ENCODE measurements at regions not wholly inside any gene's neighbourhood (a gene's known extent, or its start where the extent isn't known, plus 50 kb on each side); places are given as distances from the start of the nearest gene placed in this dataset.

GRCh38 chr19:33962161-33962560 lies 165.5 kb downstream of the KCTD15 start:
- Mint-ChIP-seq H3K27ac (ENCODE audit: low read depth) (no peak overlapping the region), H3K27me3 (peaks cover 45% of the 10 kb centered on the region), H3K9me3 (peaks cover 6% of the 10 kb centered on the region), H3K36me3 (ENCODE audit: insufficient read depth) (no peaks in the 10 kb centered on the region), H3K4me1 (no peaks in the 10 kb centered on the region), H3K4me3 (no peak overlapping the region)
- no peak for DNase-seq (ENCODE audit: low spot score in 2 of 2)
- no peak for ATAC-seq (replicated peaks; ENCODE audit: extremely low read depth, poor library complexity, severe bottlenecking)

- Mint-ChIP-seq H3K36me3 (ENCODE audit: insufficient read depth) (no peaks in the 10 kb centered on the region), H3K27ac (ENCODE audit: low read depth) (no peak overlapping the region), H3K27me3 (peaks cover 42% of the 10 kb centered on the region), H3K9me3 (peaks cover 7% of the 10 kb centered on the region), H3K4me3 (no peak overlapping the region), H3K4me1 (no peaks in the 10 kb centered on the region)
- no peak for DNase-seq (ENCODE audit: low spot score in 2 of 2)
- ATAC-seq (replicated peaks; ENCODE audit: extremely low read depth, poor library complexity, severe bottlenecking) = no peak
These were observed 166.8 kb downstream of the KCTD15 start for GRCh38 chr19:33963514-33963913.

- no peaks in the 10 kb centered on the region for H3K36me3 Mint-ChIP-seq (ENCODE audit: insufficient read depth)
- H3K9me3 Mint-ChIP-seq = peaks cover 26% of the 10 kb centered on the region
- no peak overlapping the region for H3K27ac Mint-ChIP-seq (ENCODE audit: low read depth)
- ATAC-seq (replicated peaks; ENCODE audit: extremely low read depth, poor library complexity, severe bottlenecking) = no peak
- H3K27me3 Mint-ChIP-seq = peaks cover 56% of the 10 kb centered on the region
- H3K4me1 Mint-ChIP-seq = no peaks in the 10 kb centered on the region
- no peak overlapping the region for H3K4me3 Mint-ChIP-seq
- no peak for DNase-seq (ENCODE audit: low spot score in 2 of 2)
These were observed 174.4 kb downstream of the KCTD15 start for GRCh38 chr19:33971073-33971472.

GRCh38 chr19:33977756-33978685 lies 181.4 kb downstream of the KCTD15 start:
- no peaks in the 10 kb centered on the region for H3K9me3 Mint-ChIP-seq
- no peak for ATAC-seq (replicated peaks; ENCODE audit: extremely low read depth, poor library complexity, severe bottlenecking)

GRCh38 chr19:33982706-33983105 lies 186.0 kb downstream of the KCTD15 start:
- H3K27me3 Mint-ChIP-seq = peaks cover 65% of the 10 kb centered on the region
- no peak for DNase-seq (ENCODE audit: low spot score in 2 of 2)
- H3K4me1 Mint-ChIP-seq = no peaks in the 10 kb centered on the region
- no peak overlapping the region for H3K4me3 Mint-ChIP-seq
- H3K27ac Mint-ChIP-seq (ENCODE audit: low read depth) = no peak overlapping the region
- ATAC-seq (replicated peaks; ENCODE audit: extremely low read depth, poor library complexity, severe bottlenecking) = no peak
- H3K36me3 Mint-ChIP-seq (ENCODE audit: insufficient read depth) = no peaks in the 10 kb centered on the region
- H3K9me3 Mint-ChIP-seq = peaks cover 4% of the 10 kb centered on the region

More at GRCh38 chr19:33977756-33978685, 181.4 kb downstream of the KCTD15 start:
- Mint-ChIP-seq H3K4me1 (no peaks in the 10 kb centered on the region), H3K4me3 (no peak overlapping the region), H3K27ac (ENCODE audit: low read depth) (no peak overlapping the region), H3K27me3 (peaks cover 57% of the 10 kb centered on the region), H3K36me3 (ENCODE audit: insufficient read depth) (no peaks in the 10 kb centered on the region)
- no peak for DNase-seq (ENCODE audit: low spot score in 2 of 2)

GRCh38 chr19:33988601-33989000 lies 183.7 kb upstream of the LSM14A start:
- Mint-ChIP-seq H3K27me3 (peaks cover 70% of the 10 kb centered on the region), H3K4me1 (no peaks in the 10 kb centered on the region), H3K27ac (ENCODE audit: low read depth) (no peak overlapping the region), H3K4me3 (no peak overlapping the region), H3K9me3 (peaks cover 29% of the 10 kb centered on the region), H3K36me3 (ENCODE audit: insufficient read depth) (no peaks in the 10 kb centered on the region)
- no peak for DNase-seq (ENCODE audit: low spot score in 2 of 2)
- no peak for ATAC-seq (replicated peaks; ENCODE audit: extremely low read depth, poor library complexity, severe bottlenecking)

GRCh38 chr19:33997690-33998089 lies 174.6 kb upstream of the LSM14A start:
- Mint-ChIP-seq H3K36me3 (ENCODE audit: insufficient read depth) (no peaks in the 10 kb centered on the region), H3K4me1 (no peaks in the 10 kb centered on the region), H3K4me3 (no peak overlapping the region), H3K9me3 (peaks cover under 1% of the 10 kb centered on the region), H3K27me3 (peaks cover 37% of the 10 kb centered on the region), H3K27ac (ENCODE audit: low read depth) (no peak overlapping the region)
- ATAC-seq (replicated peaks; ENCODE audit: extremely low read depth, poor library complexity, severe bottlenecking) (no peak), DNase-seq (ENCODE audit: low spot score in 2 of 2) (no peak)

- H3K9me3 Mint-ChIP-seq = no peaks in the 10 kb centered on the region
- H3K36me3 Mint-ChIP-seq (ENCODE audit: insufficient read depth) = no peaks in the 10 kb centered on the region
- no peak for ATAC-seq (replicated peaks; ENCODE audit: extremely low read depth, poor library complexity, severe bottlenecking)
- no peak overlapping the region for H3K4me3 Mint-ChIP-seq
- no peak overlapping the region for H3K27ac Mint-ChIP-seq (ENCODE audit: low read depth)
- no peak for DNase-seq (ENCODE audit: low spot score in 2 of 2)
- peaks cover 37% of the 10 kb centered on the region for H3K27me3 Mint-ChIP-seq
- H3K4me1 Mint-ChIP-seq = no peaks in the 10 kb centered on the region
These were observed 174.0 kb upstream of the LSM14A start for GRCh38 chr19:33998302-33998701.

GRCh38 chr19:33998739-33999345 lies 173.5 kb upstream of the LSM14A start:
- Mint-ChIP-seq H3K27ac (ENCODE audit: low read depth) (no peak overlapping the region), H3K4me1 (no peaks in the 10 kb centered on the region), H3K36me3 (ENCODE audit: insufficient read depth) (no peaks in the 10 kb centered on the region), H3K27me3 (peaks cover 37% of the 10 kb centered on the region), H3K9me3 (no peaks in the 10 kb centered on the region), H3K4me3 (no peak overlapping the region)
- no peak for DNase-seq (ENCODE audit: low spot score in 2 of 2)
- ATAC-seq (replicated peaks; ENCODE audit: extremely low read depth, poor library complexity, severe bottlenecking) = no peak

- Mint-ChIP-seq H3K4me3 (no peak overlapping the region), H3K27me3 (peaks cover 78% of the 10 kb centered on the region), H3K27ac (ENCODE audit: low read depth) (no peak overlapping the region), H3K9me3 (peaks cover 13% of the 10 kb centered on the region), H3K4me1 (no peaks in the 10 kb centered on the region), H3K36me3 (ENCODE audit: insufficient read depth) (no peaks in the 10 kb centered on the region)
- ATAC-seq (replicated peaks; ENCODE audit: extremely low read depth, poor library complexity, severe bottlenecking) (no peak), DNase-seq (ENCODE audit: low spot score in 2 of 2) (no peak)
These were observed 155.3 kb upstream of the LSM14A start for GRCh38 chr19:34017024-34017423.

- H3K4me3 Mint-ChIP-seq = no peak overlapping the region
- no peaks in the 10 kb centered on the region for H3K36me3 Mint-ChIP-seq (ENCODE audit: insufficient read depth)
These were observed 154.7 kb upstream of the LSM14A start for GRCh38 chr19:34017601-34018000.

GRCh38 chr19:34018546-34018945 lies 153.8 kb upstream of the LSM14A start:
- peaks cover 10% of the 10 kb centered on the region for H3K9me3 Mint-ChIP-seq
- no peak overlapping the region for H3K4me3 Mint-ChIP-seq
- peaks cover 78% of the 10 kb centered on the region for H3K27me3 Mint-ChIP-seq
- no peaks in the 10 kb centered on the region for H3K36me3 Mint-ChIP-seq (ENCODE audit: insufficient read depth)
- no peaks in the 10 kb centered on the region for H3K4me1 Mint-ChIP-seq
- H3K27ac Mint-ChIP-seq (ENCODE audit: low read depth) = no peak overlapping the region
- DNase-seq (ENCODE audit: low spot score in 2 of 2) (no peak), ATAC-seq (replicated peaks; ENCODE audit: extremely low read depth, poor library complexity, severe bottlenecking) (no peak)

More at GRCh38 chr19:34017601-34018000, 154.7 kb upstream of the LSM14A start:
- Mint-ChIP-seq H3K27ac (ENCODE audit: low read depth) (no peak overlapping the region), H3K9me3 (peaks cover 7% of the 10 kb centered on the region), H3K27me3 (peaks cover 78% of the 10 kb centered on the region), H3K4me1 (no peaks in the 10 kb centered on the region)
- no peak for ATAC-seq (replicated peaks; ENCODE audit: extremely low read depth, poor library complexity, severe bottlenecking)
- DNase-seq (ENCODE audit: low spot score in 2 of 2) = no peak

GRCh38 chr19:34023381-34023780 lies 148.9 kb upstream of the LSM14A start:
- Mint-ChIP-seq H3K36me3 (ENCODE audit: insufficient read depth) (no peaks in the 10 kb centered on the region), H3K27ac (ENCODE audit: low read depth) (no peak overlapping the region), H3K4me1 (no peaks in the 10 kb centered on the region), H3K27me3 (peaks cover 76% of the 10 kb centered on the region), H3K9me3 (peaks cover 12% of the 10 kb centered on the region), H3K4me3 (no peak overlapping the region)
- ATAC-seq (replicated peaks; ENCODE audit: extremely low read depth, poor library complexity, severe bottlenecking) (no peak), DNase-seq (ENCODE audit: low spot score in 2 of 2) (no peak)
